ENCODE measurements at regions not wholly inside any gene's neighbourhood (a gene's known extent, or its start where the extent isn't known, plus 50 kb on each side); places are given as distances from the start of the nearest gene placed in this dataset.
"Not testable (repeated sequence)": the region's sequence is repeated elsewhere in the genome, so short reads cannot be mapped to it uniquely, and the experiment has no call there.

DNA sequence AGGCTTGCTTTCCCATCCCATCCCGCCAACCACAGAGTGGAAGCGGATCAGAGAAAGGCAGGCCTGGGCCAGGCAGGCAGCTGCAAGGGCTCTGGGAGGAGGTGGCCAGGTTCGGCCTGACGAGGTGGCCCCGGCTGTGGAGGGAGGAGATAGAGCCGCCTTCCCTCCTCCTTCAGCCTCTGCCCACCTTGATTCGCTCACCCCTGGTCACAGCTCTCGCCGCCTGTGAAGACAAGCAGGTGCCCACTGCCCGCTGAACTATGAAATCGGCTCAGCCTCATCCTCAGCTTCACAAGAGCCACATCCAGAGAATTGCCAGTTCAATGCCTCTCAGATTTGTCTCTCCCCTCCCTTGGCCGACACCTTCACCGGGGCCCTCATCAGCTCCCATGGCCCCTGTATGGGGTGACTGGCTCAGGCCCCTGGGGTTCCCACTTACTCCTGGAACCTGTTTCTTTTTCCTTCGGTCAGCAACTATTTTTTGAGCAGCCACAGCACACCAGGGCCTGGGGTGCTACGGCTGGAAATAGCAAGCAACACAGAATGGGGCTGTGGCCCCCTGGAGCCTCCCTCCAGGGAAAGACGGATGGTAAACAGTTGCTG, 80.0 kb upstream of the CHST15 start:
- H3K27ac Mint-ChIP-seq, result no peak overlapping the region
- H3K9me3 Mint-ChIP-seq, result no peaks in the 10 kb centered on the region

DNA sequence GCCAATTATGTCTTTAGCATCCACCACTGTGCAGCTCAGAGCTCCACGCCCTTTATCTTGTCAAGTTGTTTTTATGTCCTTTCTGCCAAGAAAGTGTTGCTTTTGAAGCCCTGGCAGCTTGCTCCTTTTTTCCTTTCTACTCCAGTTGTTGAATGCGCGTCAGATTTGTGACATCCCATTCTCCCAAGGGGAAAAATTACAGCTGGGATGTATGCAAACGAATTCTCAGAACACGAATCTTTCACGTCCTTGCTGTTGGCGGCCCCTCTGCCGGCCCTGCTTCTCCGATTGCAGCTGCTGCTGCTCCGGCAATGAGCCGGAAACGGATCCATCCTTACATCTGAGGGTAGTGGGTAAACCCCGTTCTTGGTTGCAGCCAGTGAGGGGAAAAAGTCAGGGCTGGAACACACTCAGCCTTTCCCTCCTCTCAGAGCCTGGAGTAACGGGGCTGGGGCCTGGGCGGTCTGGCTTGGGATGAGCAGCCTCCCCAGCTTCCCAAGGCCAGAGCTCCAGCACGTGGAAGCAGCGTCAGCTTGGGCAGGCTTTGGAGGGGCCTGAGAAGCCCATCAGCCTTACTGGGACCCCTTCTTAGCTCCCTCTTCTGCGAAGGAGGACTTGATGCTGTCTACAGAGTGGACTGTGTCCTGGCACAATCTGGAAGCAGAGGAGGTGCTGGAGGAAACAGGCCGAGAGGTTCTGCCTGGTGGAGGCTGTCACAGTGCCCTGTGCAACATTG, 79.0 kb upstream of the CHST15 start:
- H3K4me1 Mint-ChIP-seq, result peaks cover 0 to 5% (median 1%) of the 10 kb centered on the region in 4 donors
- no peak overlapping the region for H3K4me3 ChIP-seq (ENCODE audit: low read length in 2 of 2)
- DNase-seq, result no peak
- POLR2A ChIA-PET (ENCODE audit: partially characterized antibody), result no interaction called here
- intact Hi-C loops (cut with micrococcal nuclease), result no loop called here
- CTCF ChIA-PET (ENCODE audit: partially characterized antibody), result no interaction called here
- no peak overlapping the region for H3K27ac ChIP-seq (ENCODE audit: low read depth, low read length)
- H3K9me3 Mint-ChIP-seq, result no peaks in the 10 kb centered on the region
- H3K27me3 Mint-ChIP-seq, result peaks cover 0 to 6% of the 10 kb centered on the region in 2 donors
- H3K4me3 Mint-ChIP-seq, result no peak overlapping the region
- H3K27ac Mint-ChIP-seq, result no peak overlapping the region
- no peaks in the 10 kb centered on the region for H3K36me3 Mint-ChIP-seq
- no peaks in the 10 kb centered on the region for H3K36me3 ChIP-seq (ENCODE audit: insufficient read depth, low read length)
- no peaks in the 10 kb centered on the region for H3K4me1 ChIP-seq (ENCODE audit: insufficient read depth, low read length)
- no peaks in the 10 kb centered on the region for H3K27me3 ChIP-seq (ENCODE audit: insufficient read depth, low read length)
- H3K9me3 ChIP-seq (ENCODE audit: control insufficient read depth in 1 of 2, low read length in 2 of 2), result no peaks in the 10 kb centered on the region

More for the DNA sequence above, 80.0 kb upstream of the CHST15 start:
- peaks cover 0 to 6% of the 10 kb centered on the region in 2 donors for H3K27me3 Mint-ChIP-seq
- no peaks in the 10 kb centered on the region for H3K4me1 ChIP-seq (ENCODE audit: insufficient read depth, low read length)
- H3K27me3 ChIP-seq (ENCODE audit: insufficient read depth, low read length), result no peaks in the 10 kb centered on the region
- no peaks in the 10 kb centered on the region for H3K36me3 Mint-ChIP-seq
- H3K36me3 ChIP-seq (ENCODE audit: insufficient read depth, low read length), result no peaks in the 10 kb centered on the region
- H3K4me3 ChIP-seq (ENCODE audit: low read length in 2 of 2), result no peak overlapping the region
- ChIA-PET CTCF (ENCODE audit: partially characterized antibody) (no interaction called here), POLR2A (ENCODE audit: partially characterized antibody) (no interaction called here)
- no peak overlapping the region for H3K4me3 Mint-ChIP-seq
- intact Hi-C loops (cut with micrococcal nuclease), result no loop called here
- H3K4me1 Mint-ChIP-seq, result peaks cover 0 to 5% (median 1%) of the 10 kb centered on the region in 4 donors
- DNase-seq, result no peak
- no peaks in the 10 kb centered on the region for H3K9me3 ChIP-seq (ENCODE audit: control insufficient read depth in 1 of 2, low read length in 2 of 2)
- H3K27ac ChIP-seq (ENCODE audit: low read depth, low read length), result no peak overlapping the region

DNA sequence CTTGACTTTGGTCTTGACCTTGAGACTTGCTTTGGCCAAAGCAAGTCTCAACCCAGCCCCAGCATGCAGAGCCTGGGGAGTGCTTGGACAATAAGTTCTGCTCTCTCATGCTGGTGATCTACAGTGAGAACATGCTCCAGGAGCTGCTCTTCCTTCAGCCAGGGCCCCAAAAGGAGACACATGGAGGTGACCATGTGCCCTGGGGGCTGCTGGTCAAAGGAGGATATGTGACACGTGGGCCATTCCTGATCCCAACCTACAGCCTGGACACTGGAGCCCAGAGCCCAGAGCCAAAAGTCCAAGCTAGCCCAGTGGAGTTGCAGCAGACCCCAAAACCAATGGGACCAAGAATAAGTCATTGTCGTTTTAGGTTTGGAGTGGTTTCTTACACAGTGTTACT, 78.2 kb upstream of the CHST15 start:
- H3K36me3 Mint-ChIP-seq, result no peaks in the 10 kb centered on the region
- H3K4me3 Mint-ChIP-seq, result no peak overlapping the region
- no peak for DNase-seq
- Histone ChIP-seq H3K4me3 (ENCODE audit: low read length in 2 of 2) (no peak overlapping the region), H3K27ac (ENCODE audit: low read depth, low read length) (no peak overlapping the region), H3K9me3 (ENCODE audit: control insufficient read depth in 1 of 2, low read length in 2 of 2) (no peaks in the 10 kb centered on the region), H3K36me3 (ENCODE audit: insufficient read depth, low read length) (no peaks in the 10 kb centered on the region), H3K27me3 (ENCODE audit: insufficient read depth, low read length) (no peaks in the 10 kb centered on the region), H3K4me1 (ENCODE audit: insufficient read depth, low read length) (no peaks in the 10 kb centered on the region)
- H3K4me1 Mint-ChIP-seq, result peaks cover 0 to 5% (median 1%) of the 10 kb centered on the region in 4 donors
- intact Hi-C loops (cut with micrococcal nuclease), result no loop called here
- POLR2A ChIA-PET (ENCODE audit: partially characterized antibody), result no interaction called here
- H3K9me3 Mint-ChIP-seq, result peaks cover 0 to 2% (median 0%) of the 10 kb centered on the region in 8 donors
- CTCF ChIA-PET (ENCODE audit: partially characterized antibody), result no interaction called here
- peaks cover 0 to 6% of the 10 kb centered on the region in 2 donors for H3K27me3 Mint-ChIP-seq
- no peak overlapping the region for H3K27ac Mint-ChIP-seq

- H3K4me3 Mint-ChIP-seq, result no peak overlapping the region
- POLR2A ChIA-PET (ENCODE audit: partially characterized antibody), result no interaction called here
- intact Hi-C loops (cut with micrococcal nuclease), result no loop called here
- no peak overlapping the region for H3K27ac Mint-ChIP-seq
- H3K4me1 Mint-ChIP-seq, result peaks cover 0 to under 1% (median 0%) of the 10 kb centered on the region in 4 donors
- peaks cover 0 to 1% of the 10 kb centered on the region in 2 donors for H3K27me3 Mint-ChIP-seq
- Histone ChIP-seq H3K27me3 (ENCODE audit: insufficient read depth, low read length) (no peaks in the 10 kb centered on the region), H3K9me3 (ENCODE audit: control insufficient read depth in 1 of 2, low read length in 2 of 2) (no peaks in the 10 kb centered on the region), H3K4me1 (ENCODE audit: insufficient read depth, low read length) (no peaks in the 10 kb centered on the region), H3K27ac (ENCODE audit: low read depth, low read length) (no peak overlapping the region), H3K4me3 (ENCODE audit: low read length in 2 of 2) (no peak overlapping the region), H3K36me3 (ENCODE audit: insufficient read depth, low read length) (no peaks in the 10 kb centered on the region)
- H3K36me3 Mint-ChIP-seq, result no peaks in the 10 kb centered on the region
- H3K9me3 Mint-ChIP-seq, result peaks cover 0 to 2% (median 0%) of the 10 kb centered on the region in 8 donors
- no peak for DNase-seq
- CTCF ChIA-PET (ENCODE audit: partially characterized antibody), result no interaction called here
These were observed 77.2 kb upstream of the CHST15 start for GRCh38 chr10:124170631-124171030.

- no peaks in the 10 kb centered on the region for H3K27me3 ChIP-seq (ENCODE audit: insufficient read depth, low read length)
- no peaks in the 10 kb centered on the region for H3K9me3 ChIP-seq (ENCODE audit: control insufficient read depth in 1 of 2, low read length in 2 of 2)
- no peak overlapping the region for H3K4me3 ChIP-seq (ENCODE audit: low read length in 2 of 2)
- Mint-ChIP-seq H3K4me3 (no peak overlapping the region), H3K27ac (no peak overlapping the region), H3K36me3 (no peaks in the 10 kb centered on the region), H3K9me3 (peaks cover 0 to 2% (median 0%) of the 10 kb centered on the region in 8 donors), H3K4me1 (no peaks in the 10 kb centered on the region), H3K27me3 (peaks cover 2 to 5% of the 10 kb centered on the region in 2 donors)
- intact Hi-C loops (cut with micrococcal nuclease), result no loop called here
- ChIA-PET CTCF (ENCODE audit: partially characterized antibody) (no interaction called here), POLR2A (ENCODE audit: partially characterized antibody) (no interaction called here)
- H3K36me3 ChIP-seq (ENCODE audit: insufficient read depth, low read length), result no peaks in the 10 kb centered on the region
- DNase-seq, result no peak
- H3K27ac ChIP-seq (ENCODE audit: low read depth, low read length), result no peak overlapping the region
- no peaks in the 10 kb centered on the region for H3K4me1 ChIP-seq (ENCODE audit: insufficient read depth, low read length)
These were observed 75.8 kb upstream of the CHST15 start for GRCh38 chr10:124168991-124169802.

DNA sequence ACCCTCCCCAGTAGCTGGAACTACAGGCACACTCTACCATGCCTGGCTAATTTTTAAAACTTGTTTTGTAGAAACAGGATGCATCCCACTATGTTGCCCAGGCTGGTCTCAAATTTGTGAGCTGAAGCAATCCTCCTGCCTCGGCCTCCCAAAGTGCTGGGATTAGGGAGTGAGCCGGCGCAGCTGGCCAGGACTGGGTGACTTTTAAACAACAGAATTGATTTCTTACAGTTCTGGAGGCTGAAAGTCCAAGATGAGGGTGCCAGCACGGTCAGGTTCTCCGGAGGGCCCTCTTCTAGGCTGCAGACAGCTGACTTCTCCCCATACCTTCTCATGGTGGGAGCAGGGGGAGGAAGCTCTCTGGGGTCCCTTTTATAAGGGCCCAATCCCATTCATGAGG, 75.2 kb upstream of the CHST15 start:
- intact Hi-C loops (cut with micrococcal nuclease), result no loop called here

GRCh38 chr10:124167925-124168324, 74.5 kb upstream of the CHST15 start:
- H3K27ac Mint-ChIP-seq; intact Hi-C loops (cut with micrococcal nuclease); H3K36me3 ChIP-seq (ENCODE audit: insufficient read depth, low read length); H3K4me3 ChIP-seq (ENCODE audit: low read length in 2 of 2); H3K27ac ChIP-seq (ENCODE audit: low read depth, low read length); H3K27me3 ChIP-seq (ENCODE audit: insufficient read depth, low read length); H3K9me3 ChIP-seq (ENCODE audit: control insufficient read depth in 1 of 2, low read length in 2 of 2); H3K4me3 Mint-ChIP-seq; POLR2A ChIA-PET (ENCODE audit: partially characterized antibody); H3K4me1 ChIP-seq (ENCODE audit: insufficient read depth, low read length); H3K36me3 Mint-ChIP-seq; H3K27me3 Mint-ChIP-seq; H3K9me3 Mint-ChIP-seq; DNase-seq; CTCF ChIA-PET (ENCODE audit: partially characterized antibody); H3K4me1 Mint-ChIP-seq: not testable (repeated sequence)

More for the DNA sequence above, 75.2 kb upstream of the CHST15 start:
- Histone ChIP-seq H3K27ac (ENCODE audit: low read depth, low read length) (no peak overlapping the region), H3K27me3 (ENCODE audit: insufficient read depth, low read length) (no peaks in the 10 kb centered on the region), H3K9me3 (ENCODE audit: control insufficient read depth in 1 of 2, low read length in 2 of 2) (no peaks in the 10 kb centered on the region), H3K4me3 (ENCODE audit: low read length in 2 of 2) (no peak overlapping the region), H3K36me3 (ENCODE audit: insufficient read depth, low read length) (no peaks in the 10 kb centered on the region), H3K4me1 (ENCODE audit: insufficient read depth, low read length) (no peaks in the 10 kb centered on the region)
- POLR2A ChIA-PET (ENCODE audit: partially characterized antibody), result no interaction called here
- CTCF ChIA-PET (ENCODE audit: partially characterized antibody), result no interaction called here
- H3K27ac Mint-ChIP-seq, result no peak overlapping the region
- H3K27me3 Mint-ChIP-seq, result peaks cover 4% of the 10 kb centered on the region in 2 donors
- H3K9me3 Mint-ChIP-seq, result peaks cover 0 to 2% (median 0%) of the 10 kb centered on the region in 8 donors
- H3K4me1 Mint-ChIP-seq, result no peaks in the 10 kb centered on the region
- no peak overlapping the region for H3K4me3 Mint-ChIP-seq
- no peak for DNase-seq
- H3K36me3 Mint-ChIP-seq, result no peaks in the 10 kb centered on the region
